HG03135 (cell line): ENCODE measurements at regions not wholly inside any gene's neighbourhood (a gene's known extent, or its start where the extent isn't known, plus 50 kb on each side); places are given as distances from the start of the nearest gene placed in this dataset.

Experiments used
- ATAC-seq: cut with Tn5 transposase; IDR thresholded peaks from one replicate; pipeline ENCODE4 v1.9.1; 2021; ENCODE audit warnings: mild to moderate bottlenecking, moderate library complexity; ENCODE audit not compliant: unreplicated experiment

DNA sequence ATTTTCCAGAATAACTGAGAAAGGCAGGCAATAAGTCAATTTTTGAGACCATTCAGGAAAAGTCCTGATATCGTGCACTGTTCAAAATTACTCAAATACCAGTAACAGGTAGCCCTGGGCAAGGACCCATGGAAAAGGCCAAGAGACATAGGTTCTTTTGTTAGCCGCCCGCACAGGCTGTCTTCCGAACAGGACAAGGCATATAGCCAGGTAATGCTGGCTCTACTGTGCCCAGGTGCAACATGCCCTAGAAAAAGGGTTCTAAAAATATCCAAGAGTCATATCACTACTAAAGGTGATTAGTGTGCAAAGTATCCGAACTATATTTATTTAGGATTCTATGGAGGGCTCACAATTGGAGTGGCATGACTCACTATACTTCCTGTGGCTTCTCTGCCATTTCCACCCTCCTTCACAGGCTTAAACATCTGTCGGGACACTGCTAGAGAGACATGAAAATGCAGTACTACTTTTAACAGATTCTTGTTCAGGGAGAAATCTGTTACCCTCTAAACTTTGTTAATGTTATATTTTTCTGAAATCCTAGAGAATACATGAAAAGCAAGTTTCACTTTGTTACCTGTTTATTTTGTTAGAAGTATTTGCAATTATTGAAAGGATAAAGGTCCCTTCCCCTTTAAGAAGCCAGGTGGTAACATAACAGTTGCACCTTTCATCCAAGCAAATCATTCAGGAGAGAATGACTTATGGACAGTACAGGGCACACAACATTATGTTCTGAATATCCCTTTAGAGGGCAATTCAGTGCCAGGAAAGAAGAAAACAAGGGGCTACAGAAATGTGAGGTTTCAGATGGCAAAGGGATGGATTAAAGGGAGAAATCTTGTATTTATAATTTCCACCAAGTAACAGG, 293.3 kb upstream of the THBS1 start:
- ATAC-seq = no peak

DNA sequence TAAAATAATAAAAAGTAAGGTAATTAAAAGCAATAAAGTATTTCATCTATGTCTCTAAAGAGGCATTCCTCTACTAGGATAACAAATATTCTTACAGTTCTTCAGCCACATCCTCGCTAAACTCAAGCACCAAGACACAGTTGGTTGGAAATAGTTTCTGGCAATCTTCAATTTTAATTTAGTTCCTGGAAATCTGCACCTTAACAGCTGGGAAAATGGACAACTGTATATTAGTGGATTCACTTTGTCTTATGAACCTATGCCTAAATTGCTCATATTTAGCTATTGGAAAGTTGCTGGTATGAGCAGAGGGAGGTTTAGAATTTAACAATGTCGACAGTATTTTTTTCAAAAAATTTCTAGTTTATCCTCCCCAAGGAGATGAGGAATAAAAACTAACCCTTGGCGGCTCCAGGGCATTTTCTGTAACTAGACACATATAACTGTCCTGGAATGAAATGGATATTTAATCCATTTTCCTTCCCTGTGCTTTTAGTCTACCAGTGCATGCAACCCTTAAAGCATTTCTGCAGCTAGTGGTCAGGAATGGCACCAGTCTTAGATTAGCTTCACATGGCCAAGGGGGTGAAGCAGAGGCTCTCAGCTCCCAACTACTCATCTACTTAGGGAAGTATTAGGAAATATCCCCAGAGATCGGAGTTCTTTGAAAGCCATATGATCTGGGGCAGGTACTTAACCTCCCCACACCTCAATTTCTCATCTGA, 290.0 kb upstream of the THBS1 start:
- ATAC-seq = no peak

- ATAC-seq = no peak
Measured at GRCh38 chr15:39291690-39292089, 289.2 kb upstream of the THBS1 start.

- no peak for ATAC-seq
Measured at GRCh38 chr15:39296955-39297354, 283.9 kb upstream of the THBS1 start.

GRCh38 chr15:39298271-39298962, 282.5 kb upstream of the THBS1 start:
- no peak for ATAC-seq

- ATAC-seq = no peak
Measured at GRCh38 chr15:39299486-39300267, 281.2 kb upstream of the THBS1 start.

- no peak for ATAC-seq
Measured at GRCh38 chr15:39300451-39301153, 280.3 kb upstream of the THBS1 start.

DNA sequence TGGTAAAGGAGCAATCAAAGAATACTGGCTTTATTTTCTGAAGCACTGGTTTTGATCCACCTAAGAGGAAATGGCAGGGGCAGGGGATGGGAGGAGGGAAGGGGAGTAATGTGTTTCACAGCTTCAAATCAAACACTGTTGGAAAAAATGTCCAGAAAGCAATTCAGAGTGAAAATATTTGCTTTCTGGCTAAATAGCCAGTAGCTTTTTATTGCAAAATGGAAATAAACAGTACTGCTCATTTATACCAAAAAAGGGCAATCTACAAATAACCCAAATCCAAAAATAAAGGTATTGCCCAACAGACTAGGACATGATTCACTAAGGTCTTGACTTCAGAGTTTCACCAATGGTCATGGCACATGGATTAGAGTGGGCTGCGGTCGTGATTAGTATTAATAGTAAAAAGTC, 279.3 kb upstream of the THBS1 start:
- ATAC-seq = no peak

GRCh38 chr15:39302936-39303335, 277.9 kb upstream of the THBS1 start:
- no peak for ATAC-seq

DNA sequence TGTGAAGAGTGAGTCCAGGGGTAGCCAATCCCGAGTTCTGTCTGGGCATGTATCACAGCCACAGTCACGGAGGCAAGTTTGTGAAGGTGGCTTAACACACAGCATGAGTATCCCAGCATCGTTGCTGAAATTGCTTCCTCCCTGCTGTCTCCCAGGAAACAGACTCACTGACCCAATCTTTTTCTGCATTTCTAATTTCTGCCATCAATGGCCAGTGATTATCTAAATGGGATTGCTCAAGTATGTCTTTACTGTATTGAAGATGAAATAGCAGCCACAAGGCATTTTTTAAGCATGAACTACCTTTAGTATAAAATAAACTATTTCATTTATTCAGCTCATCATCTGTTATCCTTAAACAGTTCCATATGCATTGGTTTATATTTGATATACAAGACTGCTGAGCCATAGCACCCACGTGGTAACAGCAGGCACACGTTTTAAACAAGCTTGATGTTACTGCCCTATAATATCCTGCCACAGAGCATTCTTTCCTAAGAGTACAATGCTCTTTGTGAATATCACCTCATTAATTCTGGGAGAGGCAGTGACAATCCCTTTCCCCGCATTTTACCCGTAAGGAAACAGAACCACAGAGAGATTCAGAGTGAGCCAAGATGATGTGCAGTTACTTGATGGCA, 276.6 kb upstream of the THBS1 start:
- ATAC-seq = no peak

- no peak for ATAC-seq
Measured at GRCh38 chr15:39304931-39305728, 275.7 kb upstream of the THBS1 start.

GRCh38 chr15:39310633-39311032, 270.2 kb upstream of the THBS1 start:
- no peak for ATAC-seq

DNA sequence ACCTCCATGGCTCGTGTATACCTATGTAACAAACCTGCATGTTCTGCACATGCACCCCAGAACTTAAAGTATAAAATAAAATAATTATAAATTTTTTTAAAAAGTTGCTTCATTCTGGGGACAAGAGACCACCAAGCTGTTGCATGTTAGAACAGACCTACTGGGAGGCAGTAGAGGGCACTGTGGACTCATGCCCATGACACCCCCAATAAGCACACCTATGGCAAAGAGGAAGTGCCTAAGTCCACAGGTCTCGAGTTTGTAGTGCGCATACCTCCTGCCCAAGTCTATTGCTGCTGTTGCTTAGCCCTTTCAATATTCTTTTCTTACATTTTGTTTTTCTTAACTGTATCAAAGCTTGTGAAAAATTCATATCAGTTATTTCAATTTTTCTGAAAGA, 267.9 kb upstream of the THBS1 start:
- ATAC-seq = no peak

- no peak for ATAC-seq
Measured at GRCh38 chr15:39313467-39313866, 267.4 kb upstream of the THBS1 start.

DNA sequence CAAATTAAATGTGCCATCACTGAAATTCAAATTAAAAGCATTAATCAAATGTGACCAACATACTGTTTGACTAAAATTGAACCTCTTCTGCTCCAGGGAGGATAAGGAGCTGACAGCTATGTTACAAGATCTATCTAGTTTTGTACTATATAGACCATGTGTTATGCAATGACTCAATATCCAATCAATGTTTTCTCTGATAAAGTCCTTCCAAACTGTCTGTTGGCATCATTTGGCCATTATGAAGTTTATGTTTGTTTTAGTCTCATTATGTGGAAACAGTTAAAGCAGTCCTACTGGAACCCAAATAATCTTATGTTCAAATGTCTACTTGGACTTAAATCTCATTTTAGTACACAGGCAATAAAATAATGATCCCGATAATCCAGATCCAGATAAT, 267.0 kb upstream of the THBS1 start:
- no peak for ATAC-seq

DNA sequence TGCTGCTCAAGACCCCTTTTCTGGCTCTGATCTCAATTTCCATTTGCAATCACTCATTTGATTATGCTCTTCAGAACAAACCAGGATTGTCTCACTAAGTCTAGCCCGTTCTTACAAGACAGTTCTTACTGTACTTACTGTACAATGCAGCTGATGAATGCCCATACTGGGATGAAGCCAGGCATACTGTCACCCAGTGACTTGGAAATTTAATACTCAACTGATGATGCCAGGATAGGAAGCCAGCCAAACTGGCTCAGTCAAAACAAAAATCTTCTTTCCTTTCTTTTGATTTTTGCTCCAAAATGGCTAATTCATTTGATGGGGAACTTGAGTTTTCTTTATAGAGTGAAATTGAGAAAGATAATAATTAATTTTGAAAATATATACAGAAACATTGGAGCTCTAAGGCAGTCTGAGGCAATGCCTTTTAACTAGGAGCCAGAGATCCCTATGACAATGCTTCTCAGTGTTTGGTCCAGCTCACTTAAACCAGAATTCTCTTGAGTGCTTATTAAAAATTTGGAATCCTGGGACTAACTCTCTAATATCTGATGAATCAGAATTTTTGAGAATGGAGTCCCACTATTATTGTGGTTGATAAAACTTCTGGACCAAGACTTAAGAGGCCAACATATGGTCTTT, 265.6 kb upstream of the THBS1 start:
- ATAC-seq = no peak

- ATAC-seq = no peak
Measured at GRCh38 chr15:39317225-39317624, 263.7 kb upstream of the THBS1 start.

DNA sequence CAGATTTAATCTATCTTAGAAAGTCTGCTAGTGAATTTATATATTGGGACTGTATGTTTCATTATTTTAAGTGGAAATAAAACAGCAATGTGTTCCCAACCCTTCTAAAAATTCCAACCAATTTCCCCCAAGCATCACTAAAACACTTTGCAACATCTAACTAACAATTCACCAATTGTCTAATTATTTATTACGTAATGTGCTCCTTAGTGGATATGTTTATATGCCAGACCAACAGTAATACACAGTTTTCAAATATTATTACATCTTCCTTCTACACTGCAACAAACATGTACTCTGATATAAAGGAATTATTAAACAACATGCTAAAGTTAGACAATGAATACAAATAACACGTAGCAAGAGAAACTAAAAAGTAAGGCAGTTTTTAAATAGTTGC, 262.6 kb upstream of the THBS1 start:
- ATAC-seq = no peak

DNA sequence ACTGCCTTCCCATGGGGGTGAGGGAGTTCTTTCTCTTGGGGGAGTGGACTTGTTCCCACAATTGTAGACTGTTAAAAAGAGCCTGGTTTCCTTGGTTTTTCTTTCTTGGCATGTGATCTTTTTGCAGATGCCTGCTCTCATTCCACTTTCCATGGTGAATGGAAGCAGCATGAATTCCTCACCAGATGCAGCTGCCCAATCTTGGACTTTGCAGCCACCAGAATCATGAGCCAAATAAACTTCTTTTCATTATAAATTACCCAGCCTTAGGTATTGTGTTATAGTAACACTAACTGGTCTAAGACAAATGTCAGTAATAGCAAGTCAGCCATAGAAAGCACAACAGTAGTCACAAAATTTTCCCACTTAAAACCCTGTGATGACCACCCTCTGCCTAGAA, 260.5 kb upstream of the THBS1 start:
- ATAC-seq = no peak
